HG03565 (cell line): ENCODE measurements at regions not wholly inside any gene's neighbourhood (a gene's known extent, or its start where the extent isn't known, plus 50 kb on each side); places are given as distances from the start of the nearest gene placed in this dataset.
"Not testable (repeated sequence)": the region's sequence is repeated elsewhere in the genome, so short reads cannot be mapped to it uniquely, and the experiment has no call there.

Experiments used
- ATAC-seq: cut with Tn5 transposase; IDR thresholded peaks from one replicate; pipeline ENCODE4 v1.9.1; 2021; ENCODE audit warnings: mild to moderate bottlenecking, moderate library complexity; ENCODE audit not compliant: unreplicated experiment

GRCh38 chr9:94033383-94033782 lies 50.9 kb upstream of the PTPDC1 start:
- no peak for ATAC-seq

- no peak for ATAC-seq
These were observed 52.3 kb upstream of the PTPDC1 start for GRCh38 chr9:94031946-94032345.

DNA sequence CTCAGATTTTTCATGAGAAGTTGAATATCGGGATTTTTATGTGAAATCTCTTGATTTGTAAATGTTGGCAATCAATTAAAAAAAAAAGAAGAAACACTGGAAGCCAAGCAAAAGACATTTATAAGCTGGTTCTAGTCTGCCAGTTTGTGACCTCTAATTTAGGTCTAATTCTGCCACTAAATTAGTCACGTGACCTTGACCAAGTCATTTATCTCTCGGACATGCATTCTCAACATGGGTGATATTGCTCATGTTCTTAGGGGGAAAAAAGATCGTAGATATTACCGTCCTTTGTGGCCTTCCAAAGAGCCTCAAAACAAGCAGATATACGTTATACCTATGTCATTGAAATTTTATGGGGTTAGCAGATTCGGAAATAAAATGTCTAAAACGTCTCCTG lies 52.9 kb upstream of the PTPDC1 start:
- ATAC-seq = no peak

GRCh38 chr9:94030318-94031179 lies 53.7 kb upstream of the PTPDC1 start:
- peak; percentile 96 for ATAC-seq

GRCh38 chr9:94029932-94030317 lies 54.3 kb upstream of the PTPDC1 start:
- no peak for ATAC-seq

DNA sequence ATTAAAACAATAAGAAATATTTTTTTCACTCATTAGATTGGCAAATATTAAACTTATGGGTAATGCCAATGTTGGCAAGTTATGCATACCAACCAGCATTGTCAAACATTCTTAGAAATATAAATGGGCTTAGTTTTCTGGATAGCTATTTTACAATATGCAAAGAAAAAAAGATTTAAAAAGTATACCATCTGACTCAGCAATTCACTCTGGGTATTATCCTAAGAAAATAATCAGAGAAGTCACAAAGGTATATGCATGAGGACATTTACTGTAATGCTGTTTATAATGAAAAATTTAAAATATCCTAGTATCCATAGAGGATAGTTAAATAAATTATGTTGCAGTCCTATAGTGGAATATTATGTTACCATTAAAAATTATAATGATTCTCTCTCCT lies 57.4 kb upstream of the PTPDC1 start:
- ATAC-seq = no peak

GRCh38 chr9:94022476-94022875 lies 61.8 kb upstream of the PTPDC1 start:
- not testable (repeated sequence) for ATAC-seq

GRCh38 chr9:94020836-94021235 lies 63.4 kb upstream of the PTPDC1 start:
- not testable (repeated sequence) for ATAC-seq

GRCh38 chr9:94018628-94019027 lies 63.5 kb upstream of the BARX1 start:
- no peak for ATAC-seq

GRCh38 chr9:94017939-94018531 lies 62.9 kb upstream of the BARX1 start:
- ATAC-seq = no peak

GRCh38 chr9:94016744-94017143 lies 61.6 kb upstream of the BARX1 start:
- no peak for ATAC-seq

DNA sequence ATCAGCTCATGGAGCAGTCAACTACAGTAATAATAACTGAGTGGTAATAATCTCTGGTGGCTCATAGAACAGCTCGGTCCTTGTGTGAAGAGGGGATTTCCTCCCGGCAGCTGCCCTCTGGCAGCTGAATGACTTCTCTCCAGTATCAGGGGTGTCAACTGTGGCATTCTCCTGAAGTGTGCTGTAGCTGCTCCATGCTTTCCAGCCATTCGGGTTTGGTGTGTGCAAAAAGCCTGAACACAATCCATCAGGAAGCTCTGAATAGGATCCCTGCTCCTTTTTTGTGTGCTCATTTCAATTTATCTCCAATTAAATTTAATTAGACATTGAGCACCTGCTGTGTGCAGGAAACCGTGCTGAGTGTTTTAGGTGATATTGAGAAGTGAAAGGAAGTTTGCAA lies 59.8 kb upstream of the BARX1 start:
- no peak for ATAC-seq

- ATAC-seq = no peak
These were observed 59.0 kb upstream of the BARX1 start for GRCh38 chr9:94014066-94014654.

GRCh38 chr9:94010980-94011533 lies 55.9 kb upstream of the BARX1 start:
- ATAC-seq = no peak

GRCh38 chr9:94005272-94005901 lies 50.2 kb upstream of the BARX1 start:
- ATAC-seq = no peak
